CD8-positive, alpha-beta memory T cell (primary cell): ENCODE measurements at regions not wholly inside any gene's neighbourhood (a gene's known extent, or its start where the extent isn't known, plus 50 kb on each side); places are given as distances from the start of the nearest gene placed in this dataset.

Experiments used
- CTCF ChIA-PET: fragments of 350-600 bp; sonication (Branson Sonifier 250); formaldehyde crosslinking; loops from one replicate; lab custom pipeline; 2021; ENCODE audit warnings: antibody characterized with exemption; lab: Charles Lee
- POLR2A ChIA-PET: fragments of 350-600 bp; sonication (Branson Sonifier 250); formaldehyde crosslinking; loops from one replicate; lab custom pipeline; 2021; ENCODE audit warnings: antibody characterized with exemption; lab: Charles Lee
- DNase-seq, 5 donors: peaks; one replicate each; pipeline versions ENCODE4 v3.0.0 to v3.0.0-alpha.2; 2020 to 2022; ENCODE audit warnings: mixed read lengths in 1 of 5
- H3K27ac ChIP-seq: one replicate; pipeline ENCODE4 v1.7.0; 2013; ENCODE audit warnings: low read depth, mild to moderate bottlenecking, low read length, moderate library complexity
- H3K27me3 ChIP-seq: 2 replicates; pipeline ENCODE4 v1.7.0; 2013; ENCODE audit warnings: low read length, mild to moderate bottlenecking; ENCODE audit not compliant: insufficient read depth, poor library complexity, severe bottlenecking
- H3K36me3 ChIP-seq: 2 replicates; pipeline ENCODE4 v1.7.0; 2013; ENCODE audit warnings: mild to moderate bottlenecking, low read length, moderate library complexity; ENCODE audit not compliant: insufficient read depth
- H3K4me1 ChIP-seq: 2 replicates; pipeline ENCODE4 v1.7.0; 2013; ENCODE audit warnings: mild to moderate bottlenecking, low read length, moderate library complexity; ENCODE audit not compliant: insufficient read depth
- H3K4me3 ChIP-seq: 2 replicates; pipeline ENCODE4 v1.7.0; 2013; ENCODE audit warnings: mild to moderate bottlenecking, low read length
- H3K9me3 ChIP-seq: 2 replicates; pipeline ENCODE4 v1.7.0; 2013; ENCODE audit warnings: mild to moderate bottlenecking, low read length
- H3K27ac Mint-ChIP-seq, 8 donors: one replicate each; pipeline ENCODE4 v1.8.0; 2020 to 2021; ENCODE audit warnings: mixed read lengths in 8 of 8, mild to moderate bottlenecking in 6 of 8, inconsistent platforms in 3 of 8, moderate library complexity in 3 of 8
- H3K27me3 Mint-ChIP-seq, 2 donors: one replicate each; pipeline ENCODE4 v1.8.0; 2020 to 2021; ENCODE audit warnings: mixed read lengths in 2 of 2, mild to moderate bottlenecking in 1 of 2, moderate library complexity in 1 of 2
- H3K36me3 Mint-ChIP-seq, 3 donors: one replicate each; pipeline ENCODE4 v1.8.0; 2020 to 2021; ENCODE audit warnings: mixed read lengths in 3 of 3, inconsistent platforms in 1 of 3, mild to moderate bottlenecking in 1 of 3
- H3K4me1 Mint-ChIP-seq, 3 donors: one replicate each; pipeline ENCODE4 v1.8.0; 2020 to 2021; ENCODE audit warnings: mixed read lengths in 3 of 3, inconsistent platforms in 1 of 3, mild to moderate bottlenecking in 1 of 3
- H3K4me3 Mint-ChIP-seq, 7 donors: one replicate each; pipeline ENCODE4 v1.8.0; 2020 to 2021; ENCODE audit warnings: mixed read lengths in 7 of 7, mild to moderate bottlenecking in 6 of 7, moderate library complexity in 4 of 7, inconsistent platforms in 2 of 7
- H3K9me3 Mint-ChIP-seq, 5 donors: one replicate each; pipeline ENCODE4 v1.8.0; 2020 to 2022; ENCODE audit warnings: mixed read lengths in 5 of 5, mild to moderate bottlenecking in 3 of 5, moderate library complexity in 2 of 5, inconsistent platforms in 1 of 5

DNA sequence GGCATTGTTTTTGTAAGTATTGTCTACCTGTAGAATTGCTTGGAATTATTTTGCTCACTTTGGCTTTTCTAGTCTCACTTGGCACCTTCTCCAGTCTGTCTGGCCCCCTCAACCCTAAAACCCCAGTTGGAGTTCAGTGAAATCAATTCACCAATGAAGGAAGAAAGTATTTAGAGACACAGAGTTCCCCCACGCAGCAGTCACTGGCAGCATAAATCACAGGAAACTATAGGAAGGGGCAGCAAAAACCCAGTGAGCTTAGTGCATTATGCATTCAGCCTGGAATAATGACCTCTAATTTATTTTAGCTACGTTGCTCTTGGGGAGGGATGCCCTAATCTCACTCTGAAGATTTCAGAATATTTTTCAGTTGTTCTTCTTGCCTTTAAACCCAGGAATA lies 204.7 kb upstream of the BLID start:
- Mint-ChIP-seq H3K27ac (no peak overlapping the region), H3K9me3 (peaks cover 0 to 3% (median 0%) of the 10 kb centered on the region in 5 donors), H3K4me3 (no peak overlapping the region), H3K4me1 (no peaks in the 10 kb centered on the region), H3K27me3 (peaks cover 0 to 2% of the 10 kb centered on the region in 2 donors), H3K36me3 (no peaks in the 10 kb centered on the region)
- no peaks in the 10 kb centered on the region for H3K36me3 ChIP-seq
- no peaks in the 10 kb centered on the region for H3K27me3 ChIP-seq
- H3K9me3 ChIP-seq: no peaks in the 10 kb centered on the region
- no peak overlapping the region for H3K27ac ChIP-seq
- no peak overlapping the region for H3K4me3 ChIP-seq
- POLR2A ChIA-PET: no interaction called here
- CTCF ChIA-PET: no interaction called here
- H3K4me1 ChIP-seq: no peaks in the 10 kb centered on the region
- no peak for DNase-seq

DNA sequence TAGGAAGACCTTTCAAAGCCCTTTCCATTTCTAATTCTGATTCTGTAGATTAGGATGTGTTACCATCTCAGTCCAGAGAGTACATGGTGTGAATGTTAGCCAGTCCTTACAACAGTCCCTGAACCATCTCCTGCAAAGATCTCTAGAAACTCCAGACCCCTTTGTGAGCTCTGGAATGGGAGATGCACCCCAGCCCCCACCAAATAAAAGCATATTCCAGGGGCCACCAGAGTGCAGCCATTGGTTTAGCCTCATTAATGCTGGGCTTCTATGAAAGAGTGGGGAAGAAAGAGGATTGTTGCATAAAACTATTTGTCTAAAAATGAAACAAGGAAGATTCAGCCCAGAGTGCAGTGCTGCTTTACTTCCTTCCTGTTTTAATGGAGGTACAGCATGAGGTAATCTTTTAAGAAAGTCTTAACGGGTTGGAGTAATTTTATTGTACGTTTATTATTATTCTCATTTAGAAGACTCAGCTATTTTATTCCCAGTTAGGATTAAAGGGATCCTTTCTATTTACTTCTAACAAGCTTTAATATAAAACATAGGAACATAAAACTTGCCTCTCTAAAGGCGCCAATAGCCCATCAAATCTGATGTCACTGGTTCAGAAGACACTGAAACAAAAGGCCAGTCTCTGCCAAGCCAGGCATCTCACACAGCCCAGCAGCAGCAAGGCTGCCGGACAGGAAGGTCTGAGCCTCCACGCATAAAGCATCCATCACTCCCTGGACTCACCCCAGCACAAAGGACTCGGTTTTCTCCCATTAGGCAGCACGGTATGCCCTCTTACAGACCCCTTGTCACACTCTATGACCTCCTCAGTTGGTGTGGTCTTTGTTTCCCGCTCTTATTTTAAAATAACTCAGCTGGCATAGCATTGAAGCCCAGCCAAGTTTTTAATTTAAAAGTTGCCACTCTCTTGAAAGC lies 203.9 kb upstream of the BLID start:
- ChIA-PET CTCF (no interaction called here), POLR2A (no interaction called here)
- no peaks in the 10 kb centered on the region for H3K4me1 ChIP-seq
- Mint-ChIP-seq H3K36me3 (no peaks in the 10 kb centered on the region), H3K4me3 (no peak overlapping the region), H3K4me1 (no peaks in the 10 kb centered on the region), H3K27me3 (no peaks in the 10 kb centered on the region), H3K9me3 (peaks cover 0 to 3% (median 0%) of the 10 kb centered on the region in 5 donors), H3K27ac (no peak overlapping the region)
- H3K27ac ChIP-seq: no peak overlapping the region
- H3K27me3 ChIP-seq: no peaks in the 10 kb centered on the region
- DNase-seq: no peak
- H3K36me3 ChIP-seq: no peaks in the 10 kb centered on the region
- H3K9me3 ChIP-seq: no peaks in the 10 kb centered on the region
- no peak overlapping the region for H3K4me3 ChIP-seq

DNA sequence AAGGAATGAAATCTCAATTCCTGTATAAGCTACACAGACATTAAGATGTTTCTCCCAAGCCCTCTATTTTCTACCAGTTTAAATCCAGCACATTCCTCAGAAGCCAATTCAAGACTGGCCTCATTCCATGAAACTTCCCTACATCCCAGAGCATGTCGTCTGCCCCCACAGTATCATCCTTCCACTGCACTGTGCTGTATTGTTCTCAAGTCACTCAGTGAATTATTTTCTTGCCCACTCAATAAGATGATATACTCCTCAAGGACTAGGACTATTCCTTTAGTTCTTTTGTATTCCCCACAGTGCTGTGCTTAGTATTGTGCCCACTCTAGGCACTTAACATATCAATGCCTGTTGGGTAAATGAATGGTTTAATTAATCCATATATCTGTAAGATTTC lies 203.1 kb upstream of the BLID start:
- H3K9me3 Mint-ChIP-seq: peaks cover 0 to 3% (median 0%) of the 10 kb centered on the region in 5 donors
- ChIA-PET CTCF (no interaction called here), POLR2A (no interaction called here)
- Histone ChIP-seq H3K27me3 (no peaks in the 10 kb centered on the region), H3K27ac (no peak overlapping the region), H3K9me3 (no peaks in the 10 kb centered on the region), H3K36me3 (no peaks in the 10 kb centered on the region), H3K4me1 (no peaks in the 10 kb centered on the region), H3K4me3 (no peak overlapping the region)
- H3K36me3 Mint-ChIP-seq: no peaks in the 10 kb centered on the region
- H3K27me3 Mint-ChIP-seq: no peaks in the 10 kb centered on the region
- H3K27ac Mint-ChIP-seq: no peak overlapping the region
- no peaks in the 10 kb centered on the region for H3K4me1 Mint-ChIP-seq
- no peak overlapping the region for H3K4me3 Mint-ChIP-seq
- no peak for DNase-seq

DNA sequence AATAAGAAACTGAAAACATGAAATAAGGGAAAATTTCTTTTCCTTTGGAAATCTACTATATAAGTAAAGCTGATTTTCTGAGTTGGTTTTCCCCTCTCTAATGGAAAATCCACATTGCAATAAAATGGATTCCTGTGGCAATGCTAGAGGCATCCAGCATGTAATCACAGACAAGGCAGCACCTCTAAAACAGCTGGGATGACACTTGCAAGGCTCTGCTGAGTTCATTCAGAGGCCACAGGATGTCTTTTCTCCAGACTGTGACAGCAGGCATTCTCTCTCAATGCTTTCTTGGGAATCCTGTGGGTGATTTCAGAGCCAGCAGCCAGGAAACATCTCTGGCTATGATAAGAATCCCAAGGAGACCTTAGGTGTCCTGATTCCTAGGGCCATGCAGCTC lies 201.3 kb upstream of the BLID start:
- Mint-ChIP-seq H3K4me1 (no peaks in the 10 kb centered on the region), H3K4me3 (no peak overlapping the region), H3K9me3 (peaks cover 0 to 2% (median 0%) of the 10 kb centered on the region in 5 donors), H3K27ac (no peak overlapping the region), H3K36me3 (no peaks in the 10 kb centered on the region), H3K27me3 (peaks cover 0 to 1% of the 10 kb centered on the region in 2 donors)
- H3K9me3 ChIP-seq: no peaks in the 10 kb centered on the region
- H3K4me3 ChIP-seq: no peak overlapping the region
- ChIA-PET CTCF (no interaction called here), POLR2A (no interaction called here)
- DNase-seq: no peak
- no peaks in the 10 kb centered on the region for H3K36me3 ChIP-seq
- H3K27ac ChIP-seq: no peak overlapping the region
- H3K27me3 ChIP-seq: no peaks in the 10 kb centered on the region
- H3K4me1 ChIP-seq: no peaks in the 10 kb centered on the region

DNA sequence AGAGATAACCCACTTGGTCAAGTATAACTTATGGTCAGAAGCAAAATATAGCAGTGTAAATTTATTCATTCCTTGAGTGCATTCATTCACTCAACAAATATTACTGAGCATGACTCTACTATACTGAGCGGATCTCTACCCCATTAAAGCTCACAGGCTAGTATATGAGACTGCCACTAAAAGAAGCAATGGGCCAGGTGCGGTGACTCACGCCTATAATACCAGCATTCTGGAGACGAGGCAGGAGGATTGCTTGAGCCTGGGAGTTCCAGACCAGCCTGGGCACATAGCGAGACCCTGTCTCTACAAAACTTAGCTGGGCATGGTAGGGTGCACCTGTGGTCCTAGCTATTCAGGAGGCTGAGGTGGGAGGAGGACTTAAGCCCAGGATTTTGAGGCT lies 197.6 kb upstream of the BLID start:
- no peaks in the 10 kb centered on the region for H3K36me3 ChIP-seq
- H3K4me3 ChIP-seq: no peak overlapping the region
- H3K4me1 ChIP-seq: no peaks in the 10 kb centered on the region
- no peak for DNase-seq
- no peak overlapping the region for H3K27ac ChIP-seq
- CTCF ChIA-PET: no interaction called here
- Mint-ChIP-seq H3K4me1 (no peaks in the 10 kb centered on the region), H3K27ac (no peak overlapping the region), H3K4me3 (no peak overlapping the region), H3K36me3 (no peaks in the 10 kb centered on the region), H3K27me3 (peaks cover 0 to 4% of the 10 kb centered on the region in 2 donors), H3K9me3 (peaks cover 0 to 2% (median 0%) of the 10 kb centered on the region in 5 donors)
- POLR2A ChIA-PET: no interaction called here
- no peaks in the 10 kb centered on the region for H3K9me3 ChIP-seq
- H3K27me3 ChIP-seq: no peaks in the 10 kb centered on the region

DNA sequence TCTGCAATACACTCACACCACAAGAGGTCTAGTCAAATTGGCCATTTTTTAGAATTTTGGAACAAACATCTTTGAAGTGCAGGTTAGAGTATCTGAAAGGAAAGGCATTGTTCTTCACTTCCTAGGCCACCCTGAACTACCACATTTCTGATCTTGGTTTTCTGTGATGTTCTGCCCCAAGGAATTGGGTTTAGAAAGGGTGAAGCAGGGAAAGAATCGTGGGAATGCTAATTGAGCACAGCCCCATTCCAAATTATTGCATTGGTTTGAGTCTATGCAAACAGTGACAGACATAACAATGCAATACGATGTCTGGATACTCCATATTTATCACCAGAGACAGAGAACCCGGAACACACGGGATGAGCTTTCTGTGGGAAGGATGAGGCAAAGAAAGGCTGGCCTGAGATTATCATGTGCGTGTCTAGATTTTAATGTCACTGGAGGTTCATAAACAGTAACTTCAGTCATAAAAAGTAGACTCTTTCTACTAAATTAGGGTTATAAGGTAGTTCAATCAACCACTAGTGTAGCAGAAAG lies 195.3 kb upstream of the BLID start:
- Histone ChIP-seq H3K9me3 (no peaks in the 10 kb centered on the region), H3K27ac (no peak overlapping the region), H3K4me3 (no peak overlapping the region), H3K27me3 (no peaks in the 10 kb centered on the region), H3K36me3 (no peaks in the 10 kb centered on the region), H3K4me1 (no peaks in the 10 kb centered on the region)
- ChIA-PET POLR2A (no interaction called here), CTCF (no interaction called here)
- no peak overlapping the region for H3K27ac Mint-ChIP-seq
- H3K4me3 Mint-ChIP-seq: no peak overlapping the region
- no peaks in the 10 kb centered on the region for H3K36me3 Mint-ChIP-seq
- H3K4me1 Mint-ChIP-seq: no peaks in the 10 kb centered on the region
- H3K27me3 Mint-ChIP-seq: peaks cover 0 to 4% of the 10 kb centered on the region in 2 donors
- DNase-seq: no peak
- no peaks in the 10 kb centered on the region for H3K9me3 Mint-ChIP-seq

DNA sequence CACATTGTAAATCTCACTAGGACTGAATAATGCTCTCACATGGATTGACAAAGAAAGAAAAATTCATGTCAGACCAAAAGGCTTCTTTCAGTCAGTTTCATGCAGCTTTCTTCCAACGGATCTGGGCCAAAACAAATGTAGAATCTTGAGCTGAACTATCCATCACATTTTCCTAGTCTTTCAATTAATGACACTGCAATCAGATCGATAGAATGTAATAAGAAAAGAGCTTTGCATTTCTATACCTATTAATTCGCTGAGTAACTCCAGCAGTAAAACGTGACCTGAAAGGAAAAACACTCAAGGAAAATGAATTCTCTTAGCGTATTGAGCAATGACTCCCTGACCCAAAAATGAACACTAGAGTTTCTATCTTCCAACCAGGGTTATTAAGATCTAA lies 194.8 kb upstream of the BLID start:
- Mint-ChIP-seq H3K36me3 (no peaks in the 10 kb centered on the region), H3K27ac (no peak overlapping the region), H3K27me3 (peaks cover 0 to 4% of the 10 kb centered on the region in 2 donors), H3K4me1 (no peaks in the 10 kb centered on the region), H3K9me3 (no peaks in the 10 kb centered on the region), H3K4me3 (no peak overlapping the region)
- Histone ChIP-seq H3K36me3 (no peaks in the 10 kb centered on the region), H3K9me3 (no peaks in the 10 kb centered on the region), H3K27ac (no peak overlapping the region), H3K27me3 (no peaks in the 10 kb centered on the region), H3K4me3 (no peak overlapping the region), H3K4me1 (no peaks in the 10 kb centered on the region)
- POLR2A ChIA-PET: no interaction called here
- CTCF ChIA-PET: no interaction called here
- DNase-seq: no peak

DNA sequence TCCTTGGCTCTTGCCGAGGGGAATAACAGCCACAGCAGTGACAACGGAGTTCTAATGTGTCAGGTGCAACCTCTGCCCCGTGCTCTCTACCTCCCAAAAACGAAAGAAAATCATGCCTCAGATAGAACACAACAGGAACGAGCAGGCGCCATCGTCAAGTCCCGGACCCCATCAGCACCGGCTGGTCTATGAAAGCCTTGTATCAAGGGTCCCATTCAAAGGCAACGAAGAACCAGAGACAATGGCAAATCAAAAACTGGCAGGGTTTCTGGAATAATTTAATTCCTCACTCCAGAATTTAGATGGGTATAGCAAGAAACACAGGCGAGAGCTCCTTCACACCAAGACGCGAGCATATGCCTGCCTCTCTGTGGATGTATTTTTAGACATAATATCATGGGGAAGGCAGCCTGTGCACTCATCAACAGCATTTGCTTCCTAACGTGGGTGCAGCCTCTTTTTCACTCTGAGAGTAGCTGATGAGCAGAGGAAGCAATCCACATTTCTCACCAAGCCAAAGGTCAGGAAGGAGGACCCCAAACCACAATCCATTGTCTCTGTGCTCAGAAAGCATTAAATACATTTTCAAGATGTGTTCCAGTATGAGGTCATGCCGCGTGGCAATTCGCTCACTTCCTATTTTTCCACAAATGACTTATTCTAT lies 193.4 kb upstream of the BLID start:
- no peak for DNase-seq
- H3K27ac Mint-ChIP-seq: no peak overlapping the region
- CTCF ChIA-PET: no interaction called here
- peaks cover 0 to 4% of the 10 kb centered on the region in 2 donors for H3K27me3 Mint-ChIP-seq
- no peak overlapping the region for H3K4me3 Mint-ChIP-seq
- POLR2A ChIA-PET: no interaction called here
- no peaks in the 10 kb centered on the region for H3K9me3 Mint-ChIP-seq
- no peak overlapping the region for H3K4me3 ChIP-seq
- H3K9me3 ChIP-seq: no peaks in the 10 kb centered on the region
- no peak overlapping the region for H3K27ac ChIP-seq
- H3K36me3 ChIP-seq: no peaks in the 10 kb centered on the region
- no peaks in the 10 kb centered on the region for H3K4me1 ChIP-seq
- H3K36me3 Mint-ChIP-seq: no peaks in the 10 kb centered on the region
- no peaks in the 10 kb centered on the region for H3K4me1 Mint-ChIP-seq
- no peaks in the 10 kb centered on the region for H3K27me3 ChIP-seq
